ENCODE measurements at regions not wholly inside any gene's neighbourhood (a gene's known extent, or its start where the extent isn't known, plus 50 kb on each side); places are given as distances from the start of the nearest gene placed in this dataset.

- no peak for DNase-seq
These were observed 134.6 kb upstream of the DPYD start for GRCh38 chr1:98055457-98055856.

- no peak for DNase-seq
These were observed 134.0 kb upstream of the DPYD start for GRCh38 chr1:98054786-98055185.

DNA sequence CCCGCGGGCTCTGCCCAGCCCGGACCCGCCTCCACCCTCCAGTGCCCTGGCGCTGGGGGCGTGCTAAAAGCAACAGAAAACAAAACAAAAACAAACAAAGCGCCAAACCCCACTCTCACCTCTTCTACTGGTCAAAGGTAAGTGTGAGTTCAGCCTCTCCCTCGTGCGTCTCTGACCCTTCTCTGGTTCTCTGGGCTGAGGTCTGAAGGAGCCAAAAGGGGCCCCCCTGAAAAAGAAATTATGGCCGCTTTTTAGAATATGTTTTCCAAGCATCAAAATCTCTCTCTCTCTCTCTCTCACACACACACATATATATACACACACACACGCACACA, 133.5 kb upstream of the DPYD start:
- DNase-seq, result no peak

DNA sequence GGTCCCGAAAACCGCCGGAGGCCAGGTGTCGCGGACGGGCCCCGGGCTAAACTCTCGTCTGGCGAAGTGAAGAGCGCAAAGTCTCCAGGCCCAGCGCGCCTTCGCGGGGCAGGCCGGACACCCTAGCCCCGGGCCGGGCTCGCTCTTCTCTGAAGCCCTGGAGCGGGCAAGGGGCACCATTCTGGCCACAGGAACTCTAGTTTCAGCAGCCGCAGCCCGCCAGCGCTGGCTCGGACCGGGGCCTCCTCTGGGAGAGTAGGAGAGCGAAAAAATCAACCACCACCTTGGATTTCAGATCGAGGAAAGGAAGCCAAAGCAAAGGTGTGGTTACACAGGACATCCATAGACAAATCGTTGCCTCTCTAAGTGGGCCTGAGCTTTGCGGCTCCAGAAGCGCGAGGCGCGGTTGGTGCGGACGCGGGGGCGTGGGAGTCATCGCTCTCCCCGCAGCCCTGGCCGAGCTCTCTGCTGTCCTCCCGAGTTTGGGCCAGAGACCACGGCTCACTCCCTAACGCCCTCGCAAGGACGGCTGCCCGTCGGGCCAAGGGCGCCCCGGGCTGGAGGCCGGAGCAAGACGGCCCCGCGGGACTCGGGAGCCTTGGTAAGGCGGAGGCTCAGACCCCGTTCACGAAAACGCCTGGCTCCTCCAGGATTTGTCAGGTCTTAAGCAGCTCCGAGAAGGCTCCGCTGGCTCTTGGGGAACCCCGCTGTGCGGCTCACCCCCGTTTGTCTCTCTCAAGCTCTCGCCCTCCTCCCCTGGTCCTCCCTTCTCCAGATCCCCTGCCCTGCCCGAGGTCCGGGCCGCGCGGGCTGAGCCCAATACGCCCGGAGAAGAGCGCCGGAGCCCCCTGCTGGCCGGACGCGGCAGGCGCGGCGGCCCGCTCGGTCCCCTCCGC, 132.9 kb upstream of the DPYD start:
- no peak for DNase-seq

GRCh38 chr1:98051065-98051675, 130.3 kb upstream of the DPYD start:
- DNase-seq, result peak; percentile 28

- no peak for DNase-seq
These were observed 128.7 kb upstream of the DPYD start for GRCh38 chr1:98049370-98050135.

DNA sequence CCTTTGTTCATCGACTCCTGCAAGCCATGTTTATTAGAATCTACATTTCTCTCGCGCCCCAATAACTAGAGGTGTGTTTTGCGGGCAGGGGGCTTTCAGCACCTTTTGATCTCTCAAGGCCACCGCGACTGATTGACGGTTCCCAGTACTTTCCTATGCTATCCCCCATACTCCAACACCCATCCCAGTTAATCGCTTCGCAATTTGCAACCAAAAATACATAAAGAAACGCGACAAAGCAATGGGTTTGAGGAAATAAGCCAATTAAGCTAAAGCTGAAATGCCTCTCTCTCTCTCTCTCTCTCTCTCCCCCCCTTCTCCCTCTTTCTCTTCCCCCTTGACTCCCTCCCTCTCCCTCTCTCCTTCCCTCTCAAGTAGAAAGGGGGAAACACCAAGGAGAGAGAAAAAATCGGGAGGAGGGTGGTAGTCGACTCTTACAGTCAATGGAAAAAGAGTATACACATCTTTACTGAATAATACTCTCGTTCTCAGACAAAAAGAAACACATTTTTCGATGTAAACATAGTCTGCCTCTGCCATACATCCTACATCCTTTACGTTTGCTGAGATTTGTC, 128.0 kb upstream of the DPYD start:
- no peak for DNase-seq

GRCh38 chr1:98048244-98048643, 127.4 kb upstream of the DPYD start:
- no peak for DNase-seq

DNA sequence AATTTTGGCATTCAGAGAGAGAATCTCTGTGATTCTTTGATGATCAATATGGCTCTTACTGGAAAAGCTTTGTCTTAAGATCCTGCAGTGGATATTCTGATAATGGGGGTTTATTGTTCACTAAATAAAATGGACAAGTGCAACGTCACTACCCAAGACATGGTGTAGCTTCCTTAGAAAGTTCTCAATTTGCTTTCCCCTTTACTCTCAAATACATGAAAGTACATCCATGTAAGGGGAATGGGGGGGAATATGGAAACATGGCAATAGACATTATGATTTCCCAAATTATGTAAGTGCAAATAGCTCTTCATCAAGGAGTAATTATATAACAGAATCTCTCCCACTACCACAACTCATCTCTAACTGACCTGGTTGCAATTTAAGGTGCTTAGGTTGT, 126.3 kb upstream of the DPYD start:
- no peak for DNase-seq

GRCh38 chr1:98045767-98046641, 125.2 kb upstream of the DPYD start:
- no peak for DNase-seq

GRCh38 chr1:98045211-98045766, 124.5 kb upstream of the DPYD start:
- no peak for DNase-seq

DNA sequence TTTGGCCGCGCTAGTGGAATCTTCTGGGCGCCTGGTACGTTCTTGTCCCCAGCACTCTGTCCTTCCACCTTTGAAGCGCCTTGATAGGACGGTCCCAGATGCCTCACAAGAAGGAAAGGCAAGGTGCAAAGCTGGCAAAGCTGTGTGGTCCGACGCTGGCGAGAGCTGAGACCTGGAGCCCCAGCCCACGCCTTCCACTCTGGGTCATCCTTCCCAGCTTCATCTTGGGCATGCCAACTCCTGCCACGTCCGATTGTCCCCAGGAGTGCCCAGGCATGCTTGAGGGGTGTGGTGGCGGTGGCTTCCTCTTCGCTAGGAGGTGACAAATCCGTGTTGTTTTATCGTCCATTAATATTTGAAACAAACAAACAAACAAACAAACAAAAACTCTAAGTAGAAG, 123.9 kb upstream of the DPYD start:
- no peak for DNase-seq

- DNase-seq, result no peak
These were observed 123.3 kb upstream of the DPYD start for GRCh38 chr1:98044071-98044697.

- DNase-seq, result no peak
These were observed 114.8 kb upstream of the DPYD start for GRCh38 chr1:98035602-98036002.

- DNase-seq, result no peak
These were observed 113.7 kb upstream of the DPYD start for GRCh38 chr1:98034505-98034904.

DNA sequence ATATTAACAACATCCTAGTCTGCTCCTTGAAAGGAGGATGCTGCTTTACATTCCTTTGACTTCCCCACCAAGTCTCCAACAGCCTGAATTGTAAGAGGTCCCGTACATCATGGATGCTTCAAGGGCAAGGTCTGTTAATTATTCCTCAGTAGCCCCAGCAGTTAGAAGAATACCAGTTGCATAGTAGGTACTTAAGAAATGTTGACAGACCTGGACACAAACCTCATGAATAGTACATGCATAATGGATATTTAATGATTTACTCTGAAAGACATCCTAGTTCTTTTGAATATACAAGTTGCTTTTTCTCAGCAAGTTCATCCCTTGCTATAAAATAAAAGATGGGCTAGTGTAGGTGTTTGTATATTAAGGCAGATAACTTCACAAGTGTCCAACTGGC, 112.1 kb upstream of the DPYD start:
- no peak for DNase-seq

- DNase-seq, result no peak
These were observed 110.1 kb upstream of the DPYD start for GRCh38 chr1:98030976-98031375.

DNA sequence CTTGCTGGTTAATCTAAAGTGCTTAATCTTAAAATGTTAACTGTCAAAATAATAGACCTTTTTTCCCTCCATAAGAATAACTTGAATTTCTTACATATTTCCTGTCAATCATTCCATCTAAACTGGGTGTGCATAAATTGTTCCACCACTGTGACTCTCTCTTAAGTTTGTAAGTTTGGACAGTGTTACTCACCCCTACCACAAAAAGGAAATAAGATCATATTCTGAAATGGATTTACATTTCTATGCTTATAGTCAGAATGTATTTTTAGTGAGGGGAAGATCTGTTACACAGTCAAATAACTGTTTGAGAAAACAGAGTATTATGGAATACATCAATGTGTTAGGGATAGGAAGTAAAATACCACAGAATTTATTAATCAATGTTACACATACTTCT, 109.6 kb upstream of the DPYD start:
- no peak for DNase-seq

DNA sequence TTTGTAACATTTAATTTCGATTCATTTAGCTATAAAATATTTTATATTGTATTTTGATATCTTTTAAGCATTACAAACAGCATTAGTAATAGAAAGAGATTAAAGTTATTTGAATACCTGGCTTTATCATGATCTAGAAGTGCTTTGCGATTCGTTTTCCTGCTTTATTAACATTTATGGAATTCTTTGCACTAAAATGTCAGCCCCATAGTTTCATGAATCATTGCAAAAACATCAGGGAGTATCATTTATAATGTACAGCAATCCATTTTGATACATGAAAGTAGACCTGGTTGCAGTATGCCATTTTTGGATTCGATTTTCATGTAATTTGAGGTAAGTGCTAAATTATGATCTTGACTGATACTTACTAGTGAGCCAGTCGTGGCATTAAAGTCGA, 108.0 kb upstream of the DPYD start:
- no peak for DNase-seq

- DNase-seq, result no peak
These were observed 106.4 kb upstream of the DPYD start for GRCh38 chr1:98027103-98027705.

GRCh38 chr1:98025858-98026257, 105.0 kb upstream of the DPYD start:
- no peak for DNase-seq
